H9 (cell line): ENCODE measurements at regions not wholly inside any gene's neighbourhood (a gene's known extent, or its start where the extent isn't known, plus 50 kb on each side); places are given as distances from the start of the nearest gene placed in this dataset.

Experiments used
- DNase-seq: peaks from one replicate; pipeline ENCODE4 v3.0.0-alpha.2; 2017
- H2AFZ ChIP-seq: one replicate; pipeline ENCODE4 v1.6.1; 2013; ENCODE audit warnings: mild to moderate bottlenecking, low read length, control low read depth, moderate library complexity
- H2AK5ac ChIP-seq: 2 replicates; pipeline ENCODE4 v1.6.1; 2013; ENCODE audit warnings: low read length, control low read depth, mixed read lengths; ENCODE audit not compliant: insufficient read length
- H2BK120ac ChIP-seq: one replicate; pipeline ENCODE4 v1.6.1; 2013; ENCODE audit warnings: low read depth, mild to moderate bottlenecking, low read length, control low read depth, inconsistent platforms; ENCODE audit not compliant: poor library complexity, severe bottlenecking
- H2BK12ac ChIP-seq: 2 replicates; pipeline ENCODE4 v1.6.1; 2013; ENCODE audit warnings: low read length, control low read depth, mixed read lengths, low read depth; ENCODE audit not compliant: insufficient read length
- H2BK15ac ChIP-seq: 2 replicates; pipeline ENCODE4 v1.6.1; 2013; ENCODE audit warnings: low read depth, low read length, control low read depth
- H2BK20ac ChIP-seq: one replicate; pipeline ENCODE4 v1.6.1; 2013; ENCODE audit warnings: low read depth, mild to moderate bottlenecking, low read length, control low read depth, inconsistent platforms; ENCODE audit not compliant: poor library complexity, severe bottlenecking
- H2BK5ac ChIP-seq: 2 replicates; pipeline ENCODE4 v1.6.1; 2013; ENCODE audit warnings: low read length, control low read depth, mixed read lengths; ENCODE audit not compliant: insufficient read length
- H3K14ac ChIP-seq: 2 replicates; pipeline ENCODE4 v1.6.1; 2013; ENCODE audit warnings: low read length, control low read depth; ENCODE audit not compliant: insufficient read depth
- H3K18ac ChIP-seq: 2 replicates; pipeline ENCODE4 v1.6.1; 2013; ENCODE audit warnings: low read depth, mild to moderate bottlenecking, mixed read lengths, low read length, control low read depth; ENCODE audit not compliant: insufficient read length
- H3K23ac ChIP-seq: 2 replicates; pipeline ENCODE4 v1.6.1; 2013; ENCODE audit warnings: low read length, control low read depth, mixed read lengths, low read depth; ENCODE audit not compliant: insufficient read length
- H3K23me2 ChIP-seq: 2 replicates; pipeline ENCODE4 v1.6.1; 2013; ENCODE audit warnings: low read depth, mild to moderate bottlenecking, mixed read lengths, low read length, control low read depth; ENCODE audit not compliant: insufficient read length, poor library complexity, severe bottlenecking
- H3K27ac ChIP-seq: 2 replicates; pipeline ENCODE4 v1.5.1; 2013; ENCODE audit warnings: low read length, control low read depth, mixed read lengths, low read depth; ENCODE audit not compliant: insufficient read length
- H3K27me3 ChIP-seq: 2 replicates; pipeline ENCODE4 v1.6.1; 2013; ENCODE audit warnings: low read length, control low read depth, inconsistent platforms; ENCODE audit not compliant: insufficient read depth
- H3K4ac ChIP-seq: 2 replicates; pipeline ENCODE4 v1.6.1; 2013; ENCODE audit warnings: low read depth, mild to moderate bottlenecking, control low read depth, inconsistent platforms, low read length, moderate library complexity
- H3K4me1 ChIP-seq: 2 replicates; pipeline ENCODE4 v1.6.1; 2013; ENCODE audit warnings: low read length, control low read depth, inconsistent platforms; ENCODE audit not compliant: insufficient read depth
- H3K4me2 ChIP-seq: 2 replicates; pipeline ENCODE4 v1.6.1; 2013; ENCODE audit warnings: low read length, control low read depth, mixed read lengths; ENCODE audit not compliant: insufficient read length, insufficient read depth
- H3K56ac ChIP-seq: 2 replicates; pipeline ENCODE4 v1.6.1; 2013; ENCODE audit warnings: low read depth, mild to moderate bottlenecking, mixed read lengths, low read length, control low read depth; ENCODE audit not compliant: insufficient read length
- H3K79me1 ChIP-seq: 2 replicates; pipeline ENCODE4 v1.6.1; 2013; ENCODE audit warnings: low read depth, mild to moderate bottlenecking, moderate library complexity, low read length, control low read depth, inconsistent platforms; ENCODE audit not compliant: insufficient read depth, poor library complexity, severe bottlenecking
- H3K79me2 ChIP-seq: 2 replicates; pipeline ENCODE4 v1.6.1; 2013; ENCODE audit warnings: low read length, control low read depth, inconsistent platforms; ENCODE audit not compliant: insufficient read depth
- H3K9ac ChIP-seq: 2 replicates; pipeline ENCODE4 v1.6.1; 2013; ENCODE audit warnings: low read length, control low read depth, mixed read lengths; ENCODE audit not compliant: insufficient read length; ENCODE audit errors: extremely low read depth
- H3K9me3 ChIP-seq: one replicate; pipeline ENCODE4 v1.6.1; 2013; ENCODE audit warnings: low read depth, low read length, inconsistent platforms; ENCODE audit not compliant: control insufficient read depth
- H3T11ph ChIP-seq: one replicate; pipeline ENCODE4 v1.6.1; 2013; ENCODE audit warnings: mild to moderate bottlenecking, low read length, control low read depth, inconsistent platforms
- H4K20me1 ChIP-seq: one replicate; pipeline ENCODE4 v1.6.1; 2013; ENCODE audit not compliant: control insufficient read depth, insufficient read length, insufficient read depth
- H4K5ac ChIP-seq: 2 replicates; pipeline ENCODE4 v1.6.1; 2013; ENCODE audit warnings: low read depth, mild to moderate bottlenecking, mixed read lengths, low read length, control low read depth; ENCODE audit not compliant: insufficient read length
- H4K8ac ChIP-seq: replicated peaks from 2 replicates; pipeline ENCODE4 v1.6.1; 2013; ENCODE audit warnings: low read length, control low read depth, mixed read lengths, low read depth; ENCODE audit not compliant: insufficient read length
- H4K91ac ChIP-seq: 2 replicates; pipeline ENCODE4 v1.6.1; 2013; ENCODE audit warnings: low read depth, mild to moderate bottlenecking, moderate library complexity, mixed read lengths, low read length, control low read depth; ENCODE audit not compliant: insufficient read length
- H3K27ac Mint-ChIP-seq, 3 experiments: 2 replicates in 2 of 3; 3 replicates in 1 of 3; pipeline ENCODE4 v1.8.0; 2020 to 2021; ENCODE audit warnings: mixed read lengths in 3 of 3, mild to moderate bottlenecking in 1 of 3, moderate library complexity in 1 of 3
- H3K27me3 Mint-ChIP-seq: 2 replicates; pipeline ENCODE4 v1.8.0; 2021; ENCODE audit warnings: low read depth, mild to moderate bottlenecking, moderate library complexity, mixed read lengths
- H3K36me3 Mint-ChIP-seq, 3 experiments: 2 replicates in 2 of 3; 3 replicates in 1 of 3; pipeline ENCODE4 v1.8.0; 2020 to 2021; ENCODE audit warnings: low read depth in 3 of 3, mixed read lengths in 3 of 3; ENCODE audit not compliant: insufficient read depth in 1 of 3
- H3K4me1 Mint-ChIP-seq, 2 experiments: 2 replicates each; pipeline ENCODE4 v1.8.0; 2020; ENCODE audit warnings: mixed read lengths in 2 of 2
- H3K4me3 Mint-ChIP-seq, 2 experiments: 2 replicates in 1 of 2; 3 replicates in 1 of 2; pipeline ENCODE4 v1.8.0; 2020 to 2021; ENCODE audit warnings: mild to moderate bottlenecking in 2 of 2, mixed read lengths in 2 of 2, moderate library complexity in 1 of 2
- H3K9me3 Mint-ChIP-seq, 2 experiments: 2 replicates in 1 of 2; 3 replicates in 1 of 2; pipeline ENCODE4 v1.8.0; 2020; ENCODE audit warnings: mild to moderate bottlenecking in 2 of 2, mixed read lengths in 2 of 2, moderate library complexity in 1 of 2
- CTCF ChIP-seq: fragments of 200-600 bp; sonication (generic); conservative IDR thresholded peaks from 3 replicates; pipeline ENCODE4 v1.8.0; 2021; ENCODE audit warnings: antibody characterized with exemption, mild to moderate bottlenecking
- WGBS: extraction: QIAGEN DNeasy Blood & Tissue Kit; methylation state at CpG from one replicate; pipeline ENCODE4 v1.1.7; 2013; ENCODE audit warnings: missing lambda C conversion rate, low lambda C conversion rate, mixed read lengths; ENCODE audit not compliant: insufficient read length; ENCODE audit errors: extremely low coverage; 5-methylcytosine and 5-hydroxymethylcytosine counted together

GRCh38 chr5:74126294-74126693, 500.3 kb downstream of the ARHGEF28 start:
- Histone ChIP-seq H3K27ac (no peak overlapping the region), H4K91ac (no peak overlapping the region), H2AFZ (no peak overlapping the region), H4K5ac (no peak overlapping the region), H3K9ac (no peak overlapping the region), H3T11ph (no peak overlapping the region), H3K14ac (no peak overlapping the region), H3K18ac (no peak overlapping the region), H3K56ac (no peak overlapping the region), H3K23me2 (no peaks in the 10 kb centered on the region), H2BK20ac (no peak overlapping the region), H3K79me2 (no peaks in the 10 kb centered on the region), H3K4me1 (no peaks in the 10 kb centered on the region), H2AK5ac (no peak overlapping the region), H2BK5ac (no peak overlapping the region), H2BK15ac (no peak overlapping the region), H2BK120ac (no peak overlapping the region), H3K79me1 (no peaks in the 10 kb centered on the region), H3K4me2 (no peak overlapping the region), H2BK12ac (no peak overlapping the region), H3K9me3 (no peaks in the 10 kb centered on the region), H3K27me3 (no peaks in the 10 kb centered on the region), H4K8ac (no peak overlapping the region), H3K4ac (no peak overlapping the region), H3K23ac (no peak overlapping the region), H4K20me1 (no peaks in the 10 kb centered on the region)
- no peak for TF ChIP-seq CTCF
- Mint-ChIP-seq H3K4me1 (peaks cover 4 to 5% of the 10 kb centered on the region in 2 experiments; a peak in 2 of 4 replicates), H3K27ac (no peak overlapping the region), H3K4me3 (no peak overlapping the region), H3K9me3 (no peaks in the 10 kb centered on the region), H3K36me3 (no peaks in the 10 kb centered on the region), H3K27me3 (no peaks in the 10 kb centered on the region)
- no CpG with 5 or more reads among the region's 1 CpG for WGBS
- no peak for DNase-seq
